Erythroblast (primary cell): ENCODE measurements at regions not wholly inside any gene's neighbourhood (a gene's known extent, or its start where the extent isn't known, plus 50 kb on each side); places are given as distances from the start of the nearest gene placed in this dataset.

ENCODE experiments used
- GATA1 ChIP-seq: IDR thresholded peaks from 2 replicates; pipeline ENCODE4 v1.6.1; 2011; ENCODE audit warnings: low read depth, mild to moderate bottlenecking, control low read depth, low read length, moderate library complexity
- POLR2A ChIP-seq: IDR thresholded peaks from 2 replicates; pipeline ENCODE4 v1.6.1; 2011; ENCODE audit warnings: mild to moderate bottlenecking, low read length

DNA sequence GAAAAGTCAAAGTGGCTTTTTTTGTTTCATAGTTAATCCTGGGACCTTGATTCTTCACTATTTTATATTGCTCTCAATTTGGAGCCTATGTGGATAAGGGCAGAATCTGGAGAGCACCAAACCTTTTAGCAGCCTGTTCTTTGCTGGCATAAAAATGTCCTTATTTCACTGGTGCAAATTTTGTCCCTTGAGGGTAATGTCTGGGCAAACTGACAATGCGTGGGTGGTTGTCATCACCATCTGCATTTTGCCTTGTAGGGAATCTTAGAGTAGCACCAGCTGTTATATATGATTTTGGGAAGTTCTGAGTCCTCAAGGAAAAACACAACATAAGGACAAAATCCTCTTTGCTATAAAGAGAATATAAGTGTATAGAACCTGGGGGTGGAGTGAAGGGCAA is 336.9 kb upstream of the HTR2A start:
- no peak for TF ChIP-seq POLR2A
- TF ChIP-seq GATA1: no peak
